AG04450 (cell line): ENCODE measurements at regions not wholly inside any gene's neighbourhood (a gene's known extent, or its start where the extent isn't known, plus 50 kb on each side); places are given as distances from the start of the nearest gene placed in this dataset.

Source experiments
- CTCF ChIA-PET: fragments of 300-600, 350-600 bp; formaldehyde crosslinking; extraction: SDS; loops from one replicate; lab custom pipeline; 2022; ENCODE audit warnings: antibody characterized with exemption, inconsistent platforms; lab: Charles Lee
- POLR2A ChIA-PET: fragments of 350-600 bp; formaldehyde crosslinking; extraction: SDS; loops from one replicate; lab custom pipeline; 2021; ENCODE audit warnings: antibody characterized with exemption, inconsistent platforms; lab: Yijun Ruan, JAX
- DNase-seq: peaks from one replicate; pipeline ENCODE4 v3.0.0-alpha.2; 2011; ENCODE audit warnings: low read depth, low spot score
- H3K27ac ChIP-seq: one replicate; pipeline ENCODE4 v1.5.1; 2012; ENCODE audit warnings: low read depth, low read length, control low read depth
- H3K27me3 ChIP-seq: one replicate; pipeline ENCODE4 v1.6.0; 2012; ENCODE audit warnings: low read length; ENCODE audit not compliant: control insufficient read depth, insufficient read depth
- H3K4me3 ChIP-seq: 2 replicates; pipeline ENCODE4 v1.5.1; 2011; ENCODE audit warnings: mild to moderate bottlenecking, low read depth, low read length, control low read depth
- H3K9me3 ChIP-seq: 2 replicates; pipeline ENCODE4 v1.5.1; 2012; ENCODE audit warnings: low read length; ENCODE audit not compliant: control insufficient read depth, insufficient read depth
- TF ChIP-seq, protein P1 (sequence below): IDR thresholded peaks from 2 replicates; pipeline ENCODE4 v1.5.1; 2011; ENCODE audit warnings: low read depth, low read length, control low read depth, inconsistent platforms

GRCh38 chr4:31356839-31357238 is 636.7 kb downstream of the PCDH7 start:
- TF ChIP-seq, protein P1, sequence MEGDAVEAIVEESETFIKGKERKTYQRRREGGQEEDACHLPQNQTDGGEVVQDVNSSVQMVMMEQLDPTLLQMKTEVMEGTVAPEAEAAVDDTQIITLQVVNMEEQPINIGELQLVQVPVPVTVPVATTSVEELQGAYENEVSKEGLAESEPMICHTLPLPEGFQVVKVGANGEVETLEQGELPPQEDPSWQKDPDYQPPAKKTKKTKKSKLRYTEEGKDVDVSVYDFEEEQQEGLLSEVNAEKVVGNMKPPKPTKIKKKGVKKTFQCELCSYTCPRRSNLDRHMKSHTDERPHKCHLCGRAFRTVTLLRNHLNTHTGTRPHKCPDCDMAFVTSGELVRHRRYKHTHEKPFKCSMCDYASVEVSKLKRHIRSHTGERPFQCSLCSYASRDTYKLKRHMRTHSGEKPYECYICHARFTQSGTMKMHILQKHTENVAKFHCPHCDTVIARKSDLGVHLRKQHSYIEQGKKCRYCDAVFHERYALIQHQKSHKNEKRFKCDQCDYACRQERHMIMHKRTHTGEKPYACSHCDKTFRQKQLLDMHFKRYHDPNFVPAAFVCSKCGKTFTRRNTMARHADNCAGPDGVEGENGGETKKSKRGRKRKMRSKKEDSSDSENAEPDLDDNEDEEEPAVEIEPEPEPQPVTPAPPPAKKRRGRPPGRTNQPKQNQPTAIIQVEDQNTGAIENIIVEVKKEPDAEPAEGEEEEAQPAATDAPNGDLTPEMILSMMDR: no peak
- no peak overlapping the region for H3K4me3 ChIP-seq
- no peaks in the 10 kb centered on the region for H3K9me3 ChIP-seq
- CTCF ChIA-PET: no interaction called here
- POLR2A ChIA-PET: no interaction called here
- DNase-seq: no peak
- no peaks in the 10 kb centered on the region for H3K27me3 ChIP-seq
- no peak overlapping the region for H3K27ac ChIP-seq

- H3K27ac ChIP-seq: no peak overlapping the region
- TF ChIP-seq, protein P1: no peak
- peak; percentile 18 for DNase-seq
- no peaks in the 10 kb centered on the region for H3K9me3 ChIP-seq
- no peak overlapping the region for H3K4me3 ChIP-seq
- POLR2A ChIA-PET: no interaction called here
- CTCF ChIA-PET: interaction anchor here (0.6 kb wide), 1 partner anchor 684 kb away, joined by 5 read pairs; no protein-coding TSS in a partner anchor
- no peaks in the 10 kb centered on the region for H3K27me3 ChIP-seq
Measured at GRCh38 chr4:31360786-31361185, 640.6 kb downstream of the PCDH7 start.

DNA sequence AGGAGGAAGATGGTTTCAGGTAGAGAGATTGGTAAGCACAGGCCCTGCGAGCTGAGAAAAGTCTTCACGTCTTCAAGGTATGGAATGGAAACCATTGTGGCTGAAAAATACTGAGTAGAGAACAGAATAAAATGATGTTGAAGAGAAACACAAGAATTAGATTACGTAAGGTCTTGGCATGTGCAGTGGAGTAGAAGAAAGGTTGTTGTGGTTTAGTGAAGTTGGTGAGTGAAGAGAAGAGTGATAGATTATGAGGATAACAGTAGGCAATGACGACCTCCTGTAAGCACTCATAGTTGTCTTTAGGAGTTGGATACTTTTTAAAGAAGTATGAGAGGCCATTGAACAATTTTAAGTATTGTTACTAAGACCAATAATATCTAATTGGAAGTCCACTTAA is 642.6 kb downstream of the PCDH7 start:
- TF ChIP-seq, protein P1: no peak
- no peak for DNase-seq
- Histone ChIP-seq H3K27ac (no peak overlapping the region), H3K4me3 (no peak overlapping the region), H3K9me3 (no peaks in the 10 kb centered on the region), H3K27me3 (no peaks in the 10 kb centered on the region)
- ChIA-PET CTCF (no interaction called here), POLR2A (no interaction called here)

DNA sequence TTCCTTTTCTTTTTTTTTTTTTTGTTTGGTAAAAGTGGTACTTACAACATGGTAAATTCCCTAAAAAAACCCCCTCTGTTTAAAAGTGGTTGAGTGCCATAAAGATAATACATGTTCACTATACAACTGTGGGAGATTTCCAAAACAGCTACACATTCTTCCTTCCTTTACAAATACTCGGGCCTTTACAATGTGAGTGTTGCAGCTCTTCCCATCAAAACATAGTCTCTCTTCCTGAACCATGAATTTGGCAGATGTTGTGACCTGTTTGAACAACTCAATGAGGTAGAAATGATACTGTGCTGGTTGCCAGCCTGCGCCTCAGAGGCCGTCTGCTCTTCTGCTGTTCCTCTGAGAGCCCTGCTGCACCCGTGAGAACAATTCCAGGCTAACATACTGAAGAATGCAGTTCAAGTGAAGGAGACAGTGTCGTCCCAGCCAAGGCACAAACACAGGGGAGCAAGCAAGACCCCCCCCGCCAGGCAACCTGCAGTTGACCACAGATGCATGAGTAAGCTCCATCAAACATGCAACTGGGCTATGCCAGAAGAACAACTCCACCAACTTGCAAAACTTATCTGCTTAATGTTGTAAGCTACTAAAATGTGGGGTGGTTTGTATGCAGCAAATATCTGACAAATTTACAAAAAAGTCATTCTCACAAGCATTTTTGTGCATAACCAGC is 645.0 kb downstream of the PCDH7 start:
- H3K27me3 ChIP-seq: no peaks in the 10 kb centered on the region
- ChIA-PET CTCF (no interaction called here), POLR2A (no interaction called here)
- TF ChIP-seq, protein P1: no peak
- no peaks in the 10 kb centered on the region for H3K9me3 ChIP-seq
- DNase-seq: no peak
- H3K4me3 ChIP-seq: no peak overlapping the region
- no peak overlapping the region for H3K27ac ChIP-seq

DNA sequence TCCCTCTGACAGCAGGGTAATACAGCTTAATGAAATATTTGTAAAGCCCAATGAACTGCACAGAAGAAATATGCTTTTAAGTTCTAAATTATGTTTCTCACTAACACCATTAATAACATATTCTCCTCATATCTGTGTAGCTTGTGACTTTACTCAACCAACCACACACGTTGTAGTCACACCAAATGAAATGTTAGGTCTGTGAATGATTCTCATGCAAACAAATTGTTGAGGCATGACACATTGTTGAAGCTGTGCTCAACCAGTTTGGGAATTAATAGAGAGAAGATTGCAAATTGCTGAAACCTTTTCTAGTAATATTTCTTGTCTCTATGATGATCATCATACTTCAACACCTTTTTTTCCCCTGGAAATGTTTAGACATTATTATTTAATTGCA is 645.9 kb downstream of the PCDH7 start:
- Histone ChIP-seq H3K4me3 (no peak overlapping the region), H3K9me3 (no peaks in the 10 kb centered on the region), H3K27me3 (no peaks in the 10 kb centered on the region), H3K27ac (no peak overlapping the region)
- TF ChIP-seq, protein P1: no peak
- CTCF ChIA-PET: interaction anchor here (0.6 kb wide), 1 partner anchor 651 kb away, joined by 3 read pairs; no protein-coding TSS in a partner anchor
- DNase-seq: no peak
- POLR2A ChIA-PET: no interaction called here
